SW 1271 (cell line): ENCODE measurements at regions not wholly inside any gene's neighbourhood (a gene's known extent, or its start where the extent isn't known, plus 50 kb on each side); places are given as distances from the start of the nearest gene placed in this dataset.
"Not testable (repeated sequence)": the region's sequence is repeated elsewhere in the genome, so short reads cannot be mapped to it uniquely, and the experiment has no call there.

Experiments
- DNase-seq, 2 experiments: peaks; one replicate each; lab custom pipeline; 2025; lab: John Stamatoyannopoulos, UW

DNA sequence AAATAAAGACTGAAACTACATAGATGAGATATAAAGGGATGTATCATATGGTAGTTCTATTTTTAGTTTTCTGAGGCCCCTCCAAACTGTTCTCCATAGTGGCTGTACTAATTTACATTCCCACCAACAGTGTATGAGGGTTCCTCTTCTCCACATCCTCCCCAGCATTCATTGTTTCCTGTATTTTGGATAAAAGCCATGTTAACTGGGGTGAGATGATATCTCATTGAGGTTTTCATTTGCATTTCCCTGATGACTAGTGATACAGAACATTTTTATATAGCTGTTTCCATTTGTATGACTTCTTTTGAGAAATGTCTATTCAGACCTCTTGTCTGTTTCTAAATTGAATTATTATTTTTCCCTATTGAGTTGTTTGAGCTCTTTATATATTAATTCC lies 229.3 kb downstream of the RFPL4B start:
- DNase-seq = no peak

DNA sequence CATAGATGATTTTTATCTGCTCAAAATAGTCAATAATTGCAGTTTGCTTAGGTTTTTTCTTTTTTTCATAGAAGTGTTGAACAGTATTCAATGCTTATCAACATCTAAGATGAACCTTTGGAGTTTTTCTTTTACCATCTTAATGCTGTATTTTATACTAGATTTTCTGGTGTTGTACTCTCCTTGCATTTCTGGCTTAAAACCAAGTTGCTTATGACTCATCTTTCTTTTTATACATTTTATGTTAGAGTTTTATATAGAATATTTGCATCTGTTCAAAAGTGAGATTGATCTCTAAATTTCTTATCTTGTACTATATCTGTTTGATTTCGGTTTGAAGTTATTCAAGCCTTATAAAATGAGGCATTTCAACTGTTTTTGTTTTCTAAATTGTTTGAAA lies 232.5 kb downstream of the RFPL4B start:
- no peak for DNase-seq

DNA sequence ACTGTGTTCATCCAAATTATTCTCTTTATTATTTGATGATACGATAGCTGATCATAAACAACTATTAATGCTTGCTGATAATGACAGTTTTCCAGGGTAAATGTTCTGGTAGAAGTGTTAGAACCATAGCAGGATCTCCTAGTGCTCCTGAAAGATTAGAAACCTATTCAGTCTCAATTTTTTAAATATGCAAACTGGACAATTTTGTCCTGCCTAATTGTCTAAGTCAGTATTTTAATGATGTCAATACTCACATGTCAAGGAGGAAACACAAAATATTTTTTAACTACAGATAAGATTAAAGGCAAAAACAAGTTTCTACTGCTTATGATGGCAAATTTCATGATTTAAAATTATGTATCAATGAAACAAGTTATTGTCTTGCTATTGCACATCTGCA lies 233.9 kb downstream of the RFPL4B start:
- DNase-seq = no peak

- DNase-seq = no peak
Observed at GRCh38 chr6:112590326-112590725, 243.2 kb downstream of the RFPL4B start.

DNA sequence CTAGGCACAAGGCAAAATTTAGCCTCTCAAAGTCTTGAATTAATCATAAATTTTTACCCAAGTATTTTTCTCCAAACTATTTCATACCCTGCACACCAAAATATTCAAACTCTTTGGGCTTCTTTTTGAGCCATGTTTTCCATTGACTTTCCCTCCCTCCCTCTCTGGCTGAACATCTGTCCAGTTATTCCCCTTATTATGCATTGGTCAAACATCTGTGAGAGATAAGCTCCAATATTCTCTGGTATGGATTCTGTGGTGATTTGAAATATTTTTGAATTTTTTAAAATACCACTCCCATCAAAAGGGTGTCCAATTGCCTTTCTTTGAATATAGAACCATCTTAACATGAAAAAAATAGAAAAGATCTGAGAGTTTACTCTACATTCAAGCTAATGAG lies 244.2 kb downstream of the RFPL4B start:
- DNase-seq = no peak

GRCh38 chr6:112592159-112592558 lies 245.0 kb downstream of the RFPL4B start:
- DNase-seq = no peak

- no peak for DNase-seq
Observed at GRCh38 chr6:112594886-112595594, 247.9 kb downstream of the RFPL4B start.

- no peak for DNase-seq
Observed at GRCh38 chr6:112595841-112596240, 248.7 kb downstream of the RFPL4B start.

DNA sequence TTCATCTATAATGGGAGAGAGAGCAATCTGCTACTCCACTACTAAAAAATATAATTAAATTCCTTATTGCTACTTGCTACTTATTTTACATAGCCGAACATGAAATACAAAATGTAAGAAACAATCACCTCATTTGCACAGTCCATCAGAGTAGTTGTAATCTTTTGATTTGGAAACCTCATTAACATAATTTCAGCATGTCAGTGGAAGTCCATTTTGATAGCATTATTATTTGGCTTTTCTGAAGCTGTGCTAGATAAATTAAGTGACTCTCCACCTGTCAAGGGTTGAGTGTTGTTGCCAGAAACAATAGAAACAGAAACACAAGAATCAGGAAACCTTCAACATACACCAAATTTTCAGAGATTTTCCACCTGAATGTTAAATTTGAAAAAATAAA lies 250.0 kb downstream of the RFPL4B start:
- DNase-seq = no peak

- DNase-seq = no peak
Observed at GRCh38 chr6:112600168-112600567, 253.0 kb downstream of the RFPL4B start.

GRCh38 chr6:112603726-112604125 lies 256.6 kb downstream of the RFPL4B start:
- no peak for DNase-seq

- DNase-seq = no peak
Observed at GRCh38 chr6:112606656-112607435, 259.7 kb downstream of the RFPL4B start.

DNA sequence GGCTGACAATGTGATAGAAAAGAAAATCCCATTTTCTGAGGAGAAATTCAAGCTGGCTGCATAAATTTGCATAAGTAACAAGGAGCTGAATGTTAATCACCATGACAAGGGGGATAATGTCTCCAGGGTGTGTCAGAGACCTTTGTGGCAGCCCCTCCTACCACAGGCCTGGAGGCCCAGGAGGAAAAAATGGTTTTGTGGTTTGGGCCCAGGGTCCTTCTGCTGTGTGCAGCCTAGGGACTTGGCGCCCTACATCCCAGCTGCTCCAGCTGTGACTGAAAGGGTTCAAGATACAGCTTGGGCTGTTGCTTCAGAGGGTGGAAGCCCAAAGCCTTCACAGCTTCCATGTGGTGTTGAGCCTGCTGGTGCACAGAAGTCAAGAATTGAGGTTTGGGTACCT lies 261.8 kb downstream of the RFPL4B start:
- DNase-seq = not testable (repeated sequence)

DNA sequence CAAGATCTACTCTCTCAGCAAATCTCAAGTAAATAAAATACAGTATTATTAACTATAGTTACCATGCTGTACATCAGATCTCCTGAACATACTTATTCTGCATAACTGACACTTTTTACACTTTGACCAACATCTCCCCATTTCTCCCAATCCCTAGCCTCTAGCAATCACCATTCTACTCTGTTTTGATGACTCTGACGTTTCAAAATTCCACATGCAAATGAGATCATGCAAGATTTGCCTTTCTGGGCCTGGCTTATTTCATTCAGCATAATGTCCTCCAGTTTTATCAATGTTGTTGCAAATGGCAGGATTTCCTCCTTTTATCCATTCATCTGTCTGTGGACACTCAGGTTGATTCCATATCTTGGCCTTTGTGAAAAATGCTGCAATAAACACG lies 266.3 kb downstream of the RFPL4B start:
- no peak for DNase-seq

DNA sequence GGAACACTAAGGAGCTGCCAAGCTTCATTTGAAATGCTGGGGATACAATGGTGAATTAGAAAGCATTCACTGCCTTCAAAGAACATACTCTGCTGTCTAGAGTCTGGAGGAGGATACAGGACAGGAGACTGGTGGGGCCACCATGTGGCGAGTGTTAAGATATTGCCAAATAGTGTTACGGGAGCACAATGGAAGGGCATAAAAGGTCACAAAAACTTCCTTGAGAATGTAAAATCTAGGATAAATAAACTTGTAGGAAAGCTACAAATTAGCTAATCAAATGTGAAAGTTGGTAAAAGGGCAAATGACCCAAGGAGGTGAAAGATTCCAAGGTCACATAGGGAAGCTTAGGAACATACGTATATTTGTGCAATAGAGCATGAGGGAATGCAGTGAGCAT lies 271.7 kb downstream of the RFPL4B start:
- DNase-seq = no peak

DNA sequence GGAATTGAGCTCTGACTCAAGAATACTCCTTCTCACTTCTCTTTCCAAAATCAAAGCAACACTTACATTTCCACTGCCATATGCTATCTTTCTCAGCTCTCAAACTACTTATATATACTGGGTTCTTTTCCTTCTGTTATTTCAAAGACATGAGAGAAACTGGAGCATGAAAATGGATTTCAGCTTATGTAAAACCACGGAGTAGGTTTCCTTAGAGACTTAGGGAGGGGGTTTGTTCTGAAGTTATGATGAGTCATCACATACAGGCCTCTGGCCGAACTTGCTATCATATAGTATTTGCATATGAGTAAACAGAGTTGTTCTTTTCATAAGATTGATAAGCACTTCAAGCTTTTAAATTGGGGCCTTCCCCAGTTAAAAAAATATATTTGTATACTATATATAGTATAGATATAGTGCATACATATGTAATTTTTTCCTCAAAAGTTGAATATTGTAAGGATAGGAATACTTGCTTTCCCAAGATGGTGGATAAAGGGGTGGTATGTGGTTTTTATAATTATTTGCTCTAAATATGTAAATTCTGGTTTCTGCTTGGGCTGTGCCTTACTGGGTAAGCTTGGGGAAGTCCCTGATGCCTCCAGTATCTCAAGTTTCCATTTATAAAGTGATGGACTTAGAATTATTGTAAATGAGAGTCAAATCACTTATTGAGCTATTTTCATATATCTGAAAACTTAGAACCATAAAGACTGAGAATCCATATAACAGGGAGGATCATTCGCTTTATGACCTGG lies 273.9 kb downstream of the RFPL4B start:
- no peak for DNase-seq

DNA sequence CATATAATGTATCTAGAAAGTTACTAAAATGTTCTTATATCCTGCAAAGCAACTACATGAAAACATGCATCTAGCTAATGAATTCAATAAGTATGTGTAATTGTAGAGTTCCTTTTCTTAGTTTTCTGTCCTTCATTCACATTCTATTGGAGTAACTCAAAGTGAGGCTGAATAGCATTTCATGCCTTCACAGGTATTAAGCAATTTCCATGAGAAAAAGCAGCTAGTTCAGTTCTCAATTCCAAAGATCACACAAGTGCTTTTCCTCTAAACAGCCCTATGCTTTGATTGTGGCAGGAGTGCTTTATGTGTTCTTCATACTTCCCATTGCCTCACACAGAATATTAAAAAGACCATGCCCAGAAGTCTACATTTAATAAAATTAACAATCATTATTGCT lies 274.9 kb downstream of the RFPL4B start:
- no peak for DNase-seq

DNA sequence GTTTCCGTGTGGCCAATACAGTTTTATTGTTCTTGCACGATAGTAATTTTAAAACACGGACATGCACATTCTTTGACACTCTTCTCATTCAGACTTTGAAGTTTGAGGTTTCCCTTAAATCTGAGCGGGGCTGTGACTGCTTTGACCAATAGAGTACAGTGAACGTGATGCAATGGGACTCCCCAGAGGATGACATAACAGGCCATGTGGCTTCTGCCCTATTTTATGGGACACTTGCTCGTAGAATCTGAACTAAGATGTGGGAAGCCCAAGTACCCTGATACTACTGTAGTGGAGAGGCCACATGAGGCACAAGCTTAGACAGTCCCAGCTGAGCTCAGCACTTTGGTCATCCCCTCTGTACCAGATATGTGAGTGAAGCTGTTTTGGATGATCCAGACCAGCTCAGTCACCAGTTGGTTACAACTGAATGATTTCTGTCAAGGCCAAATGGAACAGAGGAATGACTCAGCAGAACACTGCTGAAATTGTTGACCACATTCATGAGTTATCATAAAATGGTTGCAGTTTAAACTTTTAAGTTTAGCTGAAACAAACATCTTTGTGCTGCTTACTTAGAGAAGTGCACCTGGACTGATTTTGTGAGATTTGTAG lies 279.4 kb downstream of the RFPL4B start:
- DNase-seq = no peak

DNA sequence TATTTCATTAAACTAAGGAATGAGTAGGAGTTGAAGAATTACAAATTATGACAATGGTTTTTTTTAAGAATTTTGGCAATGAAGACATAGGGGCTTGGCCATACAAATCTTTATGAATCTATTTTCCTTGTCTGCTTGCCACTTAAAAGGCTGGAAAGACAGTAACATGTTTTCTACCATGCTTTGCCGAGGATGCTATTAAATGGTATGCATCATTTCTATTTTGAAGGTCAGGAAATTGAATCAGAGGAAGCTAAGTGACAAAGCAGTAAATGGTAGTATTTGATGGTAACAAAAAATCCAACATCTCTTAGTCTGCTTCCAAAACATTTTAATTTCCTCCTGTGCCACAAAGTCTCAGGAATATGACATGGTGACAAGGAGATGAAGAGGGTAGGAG lies 287.2 kb downstream of the RFPL4B start:
- DNase-seq = no peak

DNA sequence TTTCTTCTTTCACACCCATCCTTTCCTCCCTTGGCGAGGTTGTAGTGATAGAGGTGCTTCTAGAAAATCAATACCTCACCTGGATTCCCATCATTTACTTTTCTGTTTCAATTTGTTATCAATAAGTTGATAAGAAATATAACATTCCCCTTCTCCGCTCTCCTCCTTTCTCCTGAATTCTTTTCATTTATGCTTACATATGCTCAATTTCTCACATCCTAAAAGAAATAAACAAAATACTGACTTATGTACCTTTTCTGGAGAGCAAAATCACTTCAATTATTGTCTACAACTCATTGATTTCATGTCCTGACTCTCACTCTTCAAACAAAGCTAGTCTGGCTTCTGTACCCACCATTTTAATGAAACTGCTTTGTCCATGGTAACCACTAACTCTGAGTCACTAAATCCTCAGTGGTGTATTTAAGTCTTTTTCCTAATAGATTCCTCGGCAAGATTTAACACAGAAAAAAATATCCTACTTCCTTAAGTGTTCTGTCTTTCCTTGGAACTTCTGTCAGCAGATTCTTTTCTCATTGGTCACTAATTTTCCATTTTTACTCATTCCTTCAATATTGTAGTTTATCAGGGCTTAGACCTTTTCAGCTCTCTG lies 289.6 kb downstream of the RFPL4B start:
- no peak for DNase-seq

DNA sequence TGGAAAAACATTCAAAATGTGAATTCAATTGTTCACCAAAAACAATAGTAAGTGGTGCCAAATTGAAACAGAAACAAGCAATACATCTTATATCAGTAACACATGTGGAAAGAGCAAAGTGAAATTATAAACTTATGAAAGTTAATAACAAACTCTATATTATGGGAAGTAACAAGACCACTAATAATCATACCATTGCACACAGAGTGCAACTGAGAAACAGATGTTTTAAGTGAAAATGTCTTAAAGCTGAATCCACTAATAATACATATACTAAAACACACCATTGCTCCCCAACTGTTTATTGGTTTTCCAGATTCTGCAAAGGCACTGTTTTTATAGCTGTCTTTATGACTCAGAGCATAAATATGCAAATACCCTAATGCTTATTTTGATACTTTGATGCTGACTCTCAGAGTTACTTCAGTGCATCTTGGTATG lies 292.3 kb downstream of the RFPL4B start:
- no peak for DNase-seq

- DNase-seq = no peak
Observed at GRCh38 chr6:112640891-112641290, 293.8 kb downstream of the RFPL4B start.
